ENCODE measurements at regions not wholly inside any gene's neighbourhood (a gene's known extent, or its start where the extent isn't known, plus 50 kb on each side); places are given as distances from the start of the nearest gene placed in this dataset.

DNA sequence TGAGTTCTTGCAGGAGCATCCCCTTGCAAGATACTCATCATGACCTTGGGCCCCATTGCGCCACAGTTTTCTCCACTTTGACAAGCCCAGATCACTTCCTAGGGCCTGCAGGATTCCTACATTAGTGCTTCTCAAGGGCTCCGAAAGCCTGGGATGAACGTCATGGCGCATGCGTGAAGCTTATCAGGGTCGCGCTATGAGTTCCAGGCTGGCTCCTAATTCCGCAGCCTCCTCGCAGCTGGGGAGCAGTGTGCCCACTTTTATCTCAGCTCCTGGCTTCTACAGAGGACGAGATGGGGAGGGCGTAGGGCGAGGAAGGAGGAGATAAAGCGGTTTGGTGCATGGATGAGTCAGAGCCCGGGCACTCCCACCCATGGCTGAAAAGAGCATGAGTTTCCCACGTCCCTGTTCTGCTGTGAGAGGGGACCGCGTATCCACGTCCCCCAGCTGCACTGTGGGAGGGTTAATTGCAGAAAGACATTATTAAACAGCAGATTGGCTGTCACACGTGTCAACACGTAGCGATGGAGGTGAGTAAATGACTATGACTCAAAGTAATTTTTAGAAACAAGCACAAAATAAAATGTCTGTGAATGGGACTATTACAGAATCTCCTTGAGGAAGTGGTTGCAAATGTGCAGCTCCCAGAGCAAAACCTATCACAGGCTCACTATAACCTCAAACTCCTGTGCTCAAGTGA is 72.9 kb upstream of the DSP start (continued):
- TF ChIP-seq KAT2B (IDR thresholded peaks at IDR 0.05; ENCODE audit: low read depth, low read length) (no peak), NFXL1 (CRISPR knock-in tag; IDR thresholded peaks at IDR 0.05) (no peak), ZKSCAN8 (CRISPR knock-in tag; IDR thresholded peaks at IDR 0.05) (peak; percentile 63; the same call in 1 of the 2 replicates), ARID4B (CRISPR knock-in tag; IDR thresholded peaks at IDR 0.05) (no peak), SLC30A9 (CRISPR knock-in tag; IDR thresholded peaks at IDR 0.05) (no peak), PTTG1 (tag; IDR thresholded peaks at IDR 0.05; ENCODE audit: low read depth) (no peak), ATF1 (CRISPR knock-in tag; IDR thresholded peaks at IDR 0.05) (no peak), ATF1 (tag; IDR thresholded peaks at IDR 0.05) (peak; percentile 78), ZNF121 (CRISPR knock-in tag; conservative IDR thresholded peaks at IDR 0.05) (peak; percentile 80), ZNF696 (CRISPR knock-in tag; conservative IDR thresholded peaks at IDR 0.05) (no peak), MYBL2 (IDR thresholded peaks at IDR 0.05; ENCODE audit: low read depth) (no peak), MYBL2 (CRISPR knock-in tag; IDR thresholded peaks at IDR 0.05; ENCODE audit: borderline replicate concordance) (no peak), MEF2A (IDR thresholded peaks at IDR 0.05; ENCODE audit: control insufficient read depth, low read depth, low read length) (no peak), SIRT6 (IDR thresholded peaks at IDR 0.05; ENCODE audit: low read depth, low read length) (no peak), MBD2 (IDR thresholded peaks at IDR 0.05; ENCODE audit: borderline replicate concordance, low read depth) (peak; percentile 60; the same call in 1 of the 2 replicates), POLR2A (conservative IDR thresholded peaks at IDR 0.05) (no peak), MEF2D (tag; conservative IDR thresholded peaks at IDR 0.05; ENCODE audit: low read depth) (peak; percentile 89), MAFK (IDR thresholded peaks at IDR 0.05; ENCODE audit: low read length) (no peak), ZNF408 (CRISPR knock-in tag; IDR thresholded peaks at IDR 0.05; ENCODE audit: low read depth) (no peak), RAD51 (IDR thresholded peaks at IDR 0.05; ENCODE audit: borderline replicate concordance, low read depth) (no peak), NCOA4 (IDR thresholded peaks at IDR 0.05; ENCODE audit: partially characterized antibody) (no peak), ZNF431 (CRISPR knock-in tag; IDR thresholded peaks at IDR 0.05) (0 out of 2 replicates have a peak, but pooled peaks have one; percentile 42)
- TF ChIP-seq, protein P1, sequence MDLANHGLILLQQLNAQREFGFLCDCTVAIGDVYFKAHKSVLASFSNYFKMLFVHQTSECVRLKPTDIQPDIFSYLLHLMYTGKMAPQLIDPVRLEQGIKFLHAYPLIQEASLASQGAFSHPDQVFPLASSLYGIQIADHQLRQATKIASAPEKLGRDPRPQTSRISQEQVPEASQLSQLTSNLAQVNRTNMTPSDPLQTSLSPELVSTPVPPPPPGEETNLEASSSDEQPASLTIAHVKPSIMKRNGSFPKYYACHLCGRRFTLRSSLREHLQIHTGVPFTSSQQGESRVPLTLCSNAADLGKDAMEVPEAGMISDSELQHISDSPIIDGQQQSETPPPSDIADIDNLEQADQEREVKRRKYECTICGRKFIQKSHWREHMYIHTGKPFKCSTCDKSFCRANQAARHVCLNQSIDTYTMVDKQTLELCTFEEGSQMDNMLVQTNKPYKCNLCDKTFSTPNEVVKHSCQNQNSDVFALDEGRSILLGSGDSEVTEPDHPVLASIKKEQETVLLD (IDR thresholded peaks at IDR 0.05): peak; percentile 85

Data from K562 (cell line).